Brain microvascular endothelial cell (primary cell): ENCODE measurements at regions not wholly inside any gene's neighbourhood (a gene's known extent, or its start where the extent isn't known, plus 50 kb on each side); places are given as distances from the start of the nearest gene placed in this dataset.
A peak's percentile ranks its signal among the peaks of the same experiment; 100 is the strongest.

ENCODE experiments used
- DNase-seq: peaks from one replicate; pipeline ENCODE4 v3.0.0-alpha.2; 2020
- H3K27ac ChIP-seq: fragments of 250-450 bp; sonication (Bioruptor Pico); 2 replicates; pipeline ENCODE4 v1.5.1; 2020; ENCODE audit warnings: mild to moderate bottlenecking, moderate library complexity
- H3K27me3 ChIP-seq: fragments of 250-450 bp; sonication (Bioruptor Pico); replicated peaks from 2 replicates; pipeline ENCODE4 v1.5.1; 2020; ENCODE audit warnings: mild to moderate bottlenecking
- H3K36me3 ChIP-seq: fragments of 250-450 bp; sonication (Bioruptor Pico); replicated peaks from 2 replicates; pipeline ENCODE4 v1.5.1; 2020; ENCODE audit warnings: mild to moderate bottlenecking
- H3K4me3 ChIP-seq: 2 replicates; pipeline ENCODE4 v1.5.1; 2011; ENCODE audit warnings: low read depth, mild to moderate bottlenecking, control low read depth, low read length, moderate library complexity
- in situ Hi-C: cut with HindIII; loops from 2 replicates; pipeline ENCODE4 v1.10.0; 2017; ENCODE audit warnings: low sequenced_read_pairs, low pct_ligation_motif_present
- TF ChIP-seq, protein P1 (sequence below): IDR thresholded peaks from 2 replicates; pipeline ENCODE4 v1.5.1; 2011; ENCODE audit warnings: low read depth, mild to moderate bottlenecking, moderate library complexity, low read length, control low read depth, inconsistent platforms; ENCODE audit errors: missing control alignments

DNA sequence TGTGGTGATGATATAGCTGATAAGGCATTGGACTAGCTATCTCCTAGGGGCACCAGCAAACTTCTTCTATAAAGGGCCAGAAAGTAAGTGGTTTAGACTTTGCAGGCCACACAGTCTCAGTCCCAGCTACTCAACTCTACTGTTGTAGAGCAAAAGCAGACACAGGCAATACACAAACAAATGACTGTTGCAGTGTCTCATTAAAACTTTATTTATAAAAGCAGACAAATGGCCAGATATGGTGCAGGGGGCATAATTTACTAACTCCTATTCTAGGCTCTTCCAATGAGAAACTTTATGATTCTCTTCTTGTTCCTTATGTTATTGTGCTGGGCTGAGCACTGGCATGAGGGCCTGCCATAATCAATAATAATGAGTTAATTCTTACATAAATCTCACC is 176.8 kb upstream of the POU3F1 start:
- in situ Hi-C loops = no loop called here
- Histone ChIP-seq H3K27me3 (no peaks in the 10 kb centered on the region), H3K36me3 (no peaks in the 10 kb centered on the region), H3K4me3 (no peak overlapping the region), H3K27ac (no peak overlapping the region)
- DNase-seq = no peak
- TF ChIP-seq, protein P1, sequence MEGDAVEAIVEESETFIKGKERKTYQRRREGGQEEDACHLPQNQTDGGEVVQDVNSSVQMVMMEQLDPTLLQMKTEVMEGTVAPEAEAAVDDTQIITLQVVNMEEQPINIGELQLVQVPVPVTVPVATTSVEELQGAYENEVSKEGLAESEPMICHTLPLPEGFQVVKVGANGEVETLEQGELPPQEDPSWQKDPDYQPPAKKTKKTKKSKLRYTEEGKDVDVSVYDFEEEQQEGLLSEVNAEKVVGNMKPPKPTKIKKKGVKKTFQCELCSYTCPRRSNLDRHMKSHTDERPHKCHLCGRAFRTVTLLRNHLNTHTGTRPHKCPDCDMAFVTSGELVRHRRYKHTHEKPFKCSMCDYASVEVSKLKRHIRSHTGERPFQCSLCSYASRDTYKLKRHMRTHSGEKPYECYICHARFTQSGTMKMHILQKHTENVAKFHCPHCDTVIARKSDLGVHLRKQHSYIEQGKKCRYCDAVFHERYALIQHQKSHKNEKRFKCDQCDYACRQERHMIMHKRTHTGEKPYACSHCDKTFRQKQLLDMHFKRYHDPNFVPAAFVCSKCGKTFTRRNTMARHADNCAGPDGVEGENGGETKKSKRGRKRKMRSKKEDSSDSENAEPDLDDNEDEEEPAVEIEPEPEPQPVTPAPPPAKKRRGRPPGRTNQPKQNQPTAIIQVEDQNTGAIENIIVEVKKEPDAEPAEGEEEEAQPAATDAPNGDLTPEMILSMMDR = no peak

DNA sequence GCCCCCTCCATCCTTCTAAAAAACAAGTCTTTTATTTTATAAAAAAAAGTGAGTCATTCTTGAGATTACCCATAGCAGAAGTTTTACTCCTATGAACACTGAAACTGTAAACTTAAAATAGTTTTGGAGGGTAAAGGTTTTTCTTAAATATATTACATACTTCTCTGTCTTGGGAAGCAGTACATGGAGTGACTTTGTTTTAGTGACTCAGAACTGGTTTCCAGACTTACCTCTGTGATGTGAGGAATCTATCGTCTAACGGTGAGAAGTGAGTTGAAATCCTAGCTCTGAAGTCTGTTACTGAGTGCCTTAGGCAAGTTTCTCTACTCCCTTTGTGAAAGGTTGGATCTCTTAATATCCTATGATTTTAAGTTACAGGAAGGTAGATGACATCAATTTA is 176.3 kb upstream of the POU3F1 start:
- H3K27ac ChIP-seq = no peak overlapping the region
- TF ChIP-seq, protein P1 = no peak
- no peaks in the 10 kb centered on the region for H3K27me3 ChIP-seq
- DNase-seq = no peak
- H3K4me3 ChIP-seq = no peak overlapping the region
- in situ Hi-C loops = no loop called here
- no peaks in the 10 kb centered on the region for H3K36me3 ChIP-seq

DNA sequence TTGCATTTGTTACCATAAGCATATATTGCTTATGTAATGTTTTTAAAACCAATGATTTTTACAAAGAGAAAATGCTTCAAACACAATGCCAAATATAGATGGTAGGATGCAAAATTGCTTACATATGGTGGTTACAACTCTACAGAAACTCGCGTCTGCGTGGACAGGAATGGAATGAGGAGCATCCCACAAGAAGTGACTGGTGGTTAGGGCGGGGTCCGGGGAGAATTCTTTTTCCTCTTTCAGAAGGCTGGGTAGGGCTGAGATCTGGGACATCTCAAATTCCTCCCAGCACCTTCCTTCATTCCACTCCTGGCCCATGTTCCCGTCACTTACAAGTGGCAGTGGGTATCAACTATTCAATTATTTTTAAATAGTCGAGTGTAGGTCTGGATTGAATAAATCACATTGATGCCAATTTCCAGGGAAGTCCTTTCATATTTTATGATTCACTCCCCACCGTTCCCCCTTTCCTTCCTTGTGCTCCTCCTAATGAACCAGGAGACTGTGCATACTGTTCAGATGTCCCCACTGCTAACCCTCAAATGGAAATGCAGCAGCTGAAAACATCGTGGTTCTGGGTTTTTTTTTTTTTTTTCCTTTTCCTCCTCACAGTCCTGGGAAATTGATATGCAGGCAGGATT is 174.5 kb upstream of the POU3F1 start:
- in situ Hi-C loops = no loop called here
- no peaks in the 10 kb centered on the region for H3K36me3 ChIP-seq
- H3K27me3 ChIP-seq = no peaks in the 10 kb centered on the region
- DNase-seq = peak; percentile 12
- TF ChIP-seq, protein P1 = no peak
- H3K27ac ChIP-seq = no peak overlapping the region
- no peak overlapping the region for H3K4me3 ChIP-seq

DNA sequence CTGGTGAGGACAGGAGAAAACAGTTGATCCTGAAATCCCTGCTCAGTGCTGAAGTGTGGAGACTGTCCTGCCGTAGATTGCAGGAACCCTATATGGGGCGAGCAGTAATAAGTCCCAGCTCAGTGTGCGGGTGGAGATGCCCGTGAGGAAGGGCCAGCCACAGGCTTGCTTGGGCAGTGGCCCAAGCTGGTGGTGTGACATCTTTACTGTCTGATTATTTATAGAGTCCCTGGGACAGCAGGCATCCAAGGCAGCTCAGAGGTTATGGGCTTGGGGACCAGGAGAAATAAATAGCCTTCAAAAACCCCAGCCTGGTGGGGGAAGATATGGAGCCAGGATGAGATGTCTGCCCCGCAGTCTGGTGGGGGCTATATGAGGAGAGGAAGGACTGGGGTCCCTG is 170.7 kb upstream of the POU3F1 start:
- no peak for DNase-seq
- Histone ChIP-seq H3K27ac (no peak overlapping the region), H3K36me3 (no peaks in the 10 kb centered on the region), H3K27me3 (no peaks in the 10 kb centered on the region), H3K4me3 (no peak overlapping the region)
- in situ Hi-C loops = no loop called here
- TF ChIP-seq, protein P1 = no peak

DNA sequence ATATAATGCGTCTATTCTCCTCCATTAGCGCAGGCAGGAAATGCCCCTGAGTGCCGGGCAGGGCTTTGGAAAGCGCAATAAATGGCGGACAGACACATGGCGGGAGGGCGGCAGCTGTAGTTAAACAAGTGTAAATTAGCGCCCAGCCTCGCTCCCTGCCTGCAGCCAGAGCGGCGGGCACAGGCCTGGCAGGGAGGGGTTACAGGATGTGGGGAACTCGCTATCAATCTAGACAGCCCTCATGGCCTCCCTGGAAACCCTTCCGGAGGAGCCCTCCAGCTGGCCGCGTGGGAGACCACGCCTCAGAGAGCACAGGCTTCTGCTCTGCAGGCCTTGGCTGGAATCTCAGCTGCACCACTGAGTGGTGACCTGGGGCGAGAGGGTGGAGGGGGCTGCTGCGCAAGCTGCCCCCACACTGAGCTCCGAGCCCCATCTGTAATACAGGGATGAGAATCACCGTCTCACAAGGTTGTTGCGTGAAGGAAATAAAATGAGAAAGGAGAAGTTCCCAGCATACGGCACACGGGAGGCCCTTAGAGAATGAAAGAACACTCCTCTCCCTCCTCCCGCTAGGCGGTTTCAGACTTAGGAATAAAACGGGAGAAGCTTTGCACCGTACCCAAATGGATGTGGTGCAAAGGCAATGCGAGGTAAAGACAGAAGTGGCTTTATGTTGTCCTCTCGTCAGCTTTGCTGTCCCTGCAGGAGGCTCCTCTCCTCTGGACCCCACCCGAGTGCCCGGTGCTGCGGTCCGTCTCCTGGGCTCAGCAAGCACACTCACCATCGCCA is 167.2 kb upstream of the POU3F1 start:
- no peaks in the 10 kb centered on the region for H3K36me3 ChIP-seq
- in situ Hi-C loops = no loop called here

More for the DNA sequence above, 167.2 kb upstream of the POU3F1 start:
- no peak for DNase-seq
- no peak overlapping the region for H3K4me3 ChIP-seq
- H3K27me3 ChIP-seq = no peaks in the 10 kb centered on the region
- no peak overlapping the region for H3K27ac ChIP-seq
- TF ChIP-seq, protein P1 = no peak
